NCI-H82 (cell line): ENCODE measurements at regions not wholly inside any gene's neighbourhood (a gene's known extent, or its start where the extent isn't known, plus 50 kb on each side); places are given as distances from the start of the nearest gene placed in this dataset.
"Not testable (repeated sequence)": the region's sequence is repeated elsewhere in the genome, so short reads cannot be mapped to it uniquely, and the experiment has no call there.

Experiments
- DNase-seq: peaks from one replicate; lab custom pipeline; 2025; lab: John Stamatoyannopoulos, UW

DNA sequence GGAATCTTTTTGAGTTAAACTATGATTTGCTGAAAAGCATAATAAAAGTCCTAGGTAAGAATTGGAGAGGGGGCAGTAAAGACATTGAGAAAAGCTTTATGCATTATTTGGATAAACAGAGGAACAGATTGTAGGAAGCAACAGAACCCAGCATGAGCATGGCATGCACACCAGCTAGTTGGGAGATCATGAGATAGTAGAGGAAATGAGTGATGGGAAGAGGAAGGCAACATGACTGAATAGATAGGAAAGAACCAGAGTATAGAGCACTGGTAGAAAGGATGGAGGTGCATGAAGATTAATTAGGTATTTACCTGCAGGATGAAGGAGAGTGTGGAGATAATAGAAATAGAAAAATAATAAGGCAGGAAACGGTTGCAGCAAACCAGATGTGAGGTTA lies 248.5 kb upstream of the LMO3 start:
- no peak for DNase-seq

DNA sequence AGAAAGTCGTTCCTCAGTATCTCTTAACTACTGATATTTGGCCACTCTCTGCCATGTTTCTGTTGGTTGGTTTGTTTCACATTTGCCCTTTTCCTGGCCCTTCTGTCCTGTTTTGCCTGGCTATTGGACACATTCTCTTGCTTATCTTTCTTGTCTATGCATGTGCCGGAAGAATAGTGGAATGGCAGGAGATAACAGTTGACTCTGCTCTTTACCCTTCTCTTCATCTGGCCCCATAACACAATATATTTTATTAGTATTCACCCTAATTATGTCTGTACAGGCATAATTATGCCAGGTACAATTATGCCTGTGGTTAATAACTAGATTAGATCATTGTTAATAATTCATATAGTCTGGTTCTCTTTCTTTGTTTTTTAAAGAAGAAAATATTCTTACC lies 243.5 kb upstream of the LMO3 start:
- no peak for DNase-seq

DNA sequence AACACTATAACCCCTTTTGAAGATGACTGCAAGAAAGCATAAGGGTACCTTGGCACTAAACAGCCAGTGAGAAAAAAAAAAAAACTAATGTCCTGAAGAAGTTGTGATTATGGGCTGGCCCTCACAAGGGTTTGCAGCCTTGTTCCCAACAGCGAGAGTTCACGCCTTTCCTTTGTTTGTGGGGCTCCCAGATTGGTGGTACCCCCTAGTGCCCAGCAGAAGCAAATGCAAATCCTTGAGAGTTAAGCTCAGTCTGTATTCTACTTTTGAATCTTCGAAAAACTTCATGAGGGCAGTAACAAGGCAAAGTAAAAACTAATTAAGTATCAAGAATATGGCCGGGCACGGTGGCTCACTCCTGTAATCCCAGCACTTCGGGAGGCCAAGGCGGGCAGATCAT lies 238.9 kb upstream of the LMO3 start:
- no peak for DNase-seq

DNA sequence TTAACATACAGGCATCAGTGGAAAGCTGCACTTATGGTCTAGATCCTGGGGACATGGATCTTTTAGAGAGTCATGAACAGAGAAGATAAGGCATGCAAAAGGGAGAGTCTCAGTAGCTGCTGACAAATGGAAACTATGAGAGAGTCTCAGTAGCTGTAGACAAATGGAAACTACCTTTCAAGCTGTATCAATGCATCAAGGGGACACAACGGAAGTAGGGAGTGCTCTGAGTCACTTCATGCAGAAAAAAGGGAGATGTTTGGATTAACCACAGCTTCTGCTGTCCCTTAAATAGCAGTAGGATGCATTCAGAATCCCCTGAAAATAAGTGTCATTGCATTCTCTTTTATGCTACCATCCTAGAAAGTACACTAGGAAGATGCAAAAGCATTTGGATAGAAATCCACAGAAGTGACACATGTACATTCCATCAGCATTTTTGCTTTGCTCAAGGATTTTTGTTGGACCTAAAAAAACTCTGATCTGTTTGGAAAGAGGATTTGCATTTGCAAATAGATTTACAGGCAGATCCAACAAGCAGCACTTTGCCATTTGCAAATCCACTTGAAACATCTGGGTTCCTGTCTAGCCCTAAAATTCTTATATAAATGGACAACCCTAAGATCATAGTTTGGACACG lies 227.5 kb upstream of the LMO3 start:
- DNase-seq, result no peak

DNA sequence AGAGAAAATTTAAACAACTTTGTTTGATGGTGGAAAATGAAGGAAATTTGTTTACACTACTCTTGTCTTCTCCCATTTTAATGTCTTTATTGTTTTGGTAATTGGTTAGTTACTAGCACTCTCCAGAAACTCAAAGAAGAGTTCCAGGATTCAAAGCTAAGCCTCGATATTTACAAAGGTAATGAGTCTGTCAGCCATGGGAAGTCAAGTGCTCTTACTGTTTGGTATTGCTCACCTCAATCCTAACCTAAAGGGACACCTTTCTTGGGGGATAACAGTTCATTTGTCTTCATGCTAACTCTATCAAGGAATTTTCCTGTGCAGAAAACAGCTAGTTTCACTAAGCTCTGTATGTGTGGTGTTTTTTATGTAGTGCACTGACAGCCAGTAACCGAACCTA lies 222.9 kb upstream of the LMO3 start:
- no peak for DNase-seq

DNA sequence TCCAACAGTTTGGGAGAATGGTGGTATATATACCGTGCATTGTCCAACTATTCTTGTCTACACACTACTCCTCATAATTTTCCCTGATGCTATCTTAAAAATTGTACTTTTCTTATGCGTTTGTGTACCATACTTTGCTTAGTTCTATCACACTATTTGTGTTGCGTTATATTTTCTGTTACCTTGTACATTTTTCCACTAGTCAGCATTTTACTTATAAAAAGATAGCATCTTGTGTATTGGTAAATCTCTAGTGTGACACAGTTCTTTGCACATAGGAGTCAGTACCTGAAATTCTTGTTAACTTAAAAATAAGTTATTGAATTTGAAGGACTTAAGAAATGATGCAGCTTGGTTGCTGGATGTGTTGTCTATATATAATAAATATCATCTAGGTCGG lies 201.8 kb upstream of the LMO3 start:
- DNase-seq, result no peak

DNA sequence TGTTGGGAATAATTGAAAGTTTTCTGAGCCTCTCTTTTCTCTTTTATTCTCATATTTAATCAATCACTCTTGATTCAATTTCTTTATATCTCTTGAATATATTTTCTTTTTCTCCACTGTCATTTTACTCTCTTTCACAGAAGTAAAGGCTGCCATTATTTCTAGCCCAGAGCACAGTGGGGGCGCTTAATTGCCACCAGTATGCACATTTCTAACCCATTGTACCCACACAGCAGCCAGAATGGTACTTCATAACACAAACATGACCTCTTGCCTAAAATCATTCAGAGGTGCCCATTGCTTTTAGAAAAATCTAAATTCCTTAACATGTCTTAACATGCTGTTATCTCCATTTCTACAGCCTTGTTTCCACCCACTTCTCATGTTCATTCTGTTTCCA lies 190.2 kb upstream of the LMO3 start:
- no peak for DNase-seq

DNA sequence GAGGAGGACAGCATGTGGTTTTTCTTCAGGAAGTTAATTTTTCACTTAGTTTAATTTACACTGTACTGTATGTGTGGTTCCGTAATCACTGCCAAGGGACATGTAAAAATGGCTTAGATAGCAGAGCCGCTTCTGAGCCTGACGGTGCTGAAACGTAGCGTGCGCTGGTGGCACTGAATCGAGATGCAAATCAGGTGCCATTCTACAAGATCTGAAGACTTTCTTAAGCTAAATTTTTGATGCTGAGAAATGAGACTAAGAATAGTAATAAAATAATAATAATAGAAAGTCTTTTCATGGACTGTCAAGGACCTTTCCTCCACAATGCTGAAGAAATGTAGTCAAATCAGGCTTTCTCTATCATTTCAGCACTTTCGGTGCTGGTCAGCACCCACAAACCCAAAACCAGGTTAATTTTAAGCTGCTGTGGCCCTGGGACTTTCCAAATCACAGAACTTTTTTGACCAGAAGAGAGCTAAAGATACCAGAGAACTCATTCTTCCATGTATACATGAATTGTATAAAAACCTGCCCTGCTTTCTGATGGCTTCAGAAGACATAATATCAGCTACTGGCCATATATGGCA lies 183.3 kb upstream of the LMO3 start:
- DNase-seq, result no peak

DNA sequence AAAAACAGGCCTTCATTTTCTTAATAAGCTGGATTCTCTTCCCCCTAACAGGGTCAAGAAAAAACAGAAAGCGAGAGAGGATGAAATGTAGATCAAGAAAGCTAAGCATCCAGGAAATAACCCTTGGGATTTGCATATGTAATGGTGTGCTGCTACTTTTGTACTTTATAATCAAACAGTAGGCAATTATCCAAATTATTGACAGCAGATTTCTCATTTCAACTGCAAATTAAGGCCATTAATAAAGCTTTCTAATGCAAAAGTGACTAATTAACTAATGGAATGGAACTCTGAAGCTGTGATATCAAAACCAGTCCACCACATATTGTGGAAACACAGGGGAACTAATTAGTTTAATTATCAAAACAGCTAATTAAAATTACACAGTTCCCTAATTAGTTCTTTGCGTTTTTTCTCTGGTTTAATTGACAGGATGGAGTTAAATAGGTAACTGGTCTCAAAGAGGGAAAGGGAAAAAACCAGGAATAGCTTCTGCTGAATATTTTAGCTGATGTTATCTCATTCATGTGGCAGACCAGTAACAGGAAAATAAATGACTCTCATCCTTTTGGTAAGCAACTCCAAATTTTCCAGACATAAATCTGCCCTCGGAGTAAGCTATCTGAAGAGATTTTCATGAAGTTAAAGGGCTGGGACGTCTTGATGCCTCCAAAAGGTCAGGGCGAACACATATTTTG lies 182.7 kb upstream of the LMO3 start:
- peak; percentile 50 for DNase-seq

DNA sequence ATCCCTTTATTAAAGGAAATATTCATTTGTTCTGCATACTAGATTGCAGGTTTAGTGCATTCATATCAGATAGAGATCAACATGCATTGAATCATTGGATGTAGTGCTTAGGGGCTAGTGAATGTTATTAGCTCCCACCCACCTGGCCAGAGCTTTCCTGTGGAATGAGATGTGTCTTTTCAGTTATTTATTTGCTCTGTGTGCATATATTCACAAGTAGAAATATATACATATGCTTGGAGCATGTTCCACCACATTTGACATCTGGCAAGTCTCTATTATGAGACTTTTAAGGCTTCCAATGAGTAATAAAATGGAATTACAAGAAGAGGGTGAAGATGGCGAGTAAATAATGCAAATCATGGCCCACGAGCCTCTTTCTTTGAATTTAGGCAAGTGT lies 180.0 kb upstream of the LMO3 start:
- DNase-seq, result peak; percentile 51

DNA sequence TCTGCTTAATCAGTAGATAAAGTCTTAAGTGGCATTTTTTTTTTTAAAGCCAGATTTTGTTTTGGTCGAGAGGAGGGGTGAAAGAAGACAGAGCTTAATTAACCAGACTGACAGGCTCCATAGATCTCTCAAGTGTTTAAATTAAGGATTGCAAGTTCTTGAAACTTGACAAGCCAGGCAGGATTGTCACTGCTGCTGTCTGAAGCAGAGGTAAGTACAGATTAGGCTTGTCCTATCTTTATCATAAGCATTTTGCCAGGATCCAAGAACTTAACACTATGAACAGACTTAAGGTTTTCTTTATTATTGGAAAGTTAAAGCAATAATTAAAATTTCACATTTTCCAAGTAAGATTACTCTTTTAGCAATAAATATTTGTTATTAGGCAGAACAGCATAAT lies 179.6 kb upstream of the LMO3 start:
- DNase-seq, result peak; percentile 93

DNA sequence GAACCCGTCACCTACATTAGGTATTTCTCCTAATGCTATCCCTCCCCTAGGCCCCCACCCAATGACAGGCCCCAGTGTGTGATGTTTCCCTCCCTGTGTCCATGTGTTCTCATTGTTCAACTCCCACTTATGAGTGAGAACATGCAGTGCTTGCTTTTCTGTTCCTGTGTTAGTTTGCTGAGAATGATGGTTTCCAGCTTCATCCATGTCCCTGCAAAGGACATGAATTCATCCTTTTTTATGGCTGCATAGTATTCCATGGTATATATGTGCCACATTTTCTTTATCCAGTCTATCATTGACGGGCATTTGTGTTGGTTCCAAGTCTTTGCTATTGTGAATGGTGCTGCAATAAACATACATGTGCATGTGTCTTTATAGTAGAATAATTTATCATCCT lies 163.2 kb upstream of the LMO3 start:
- DNase-seq, result not testable (repeated sequence)

DNA sequence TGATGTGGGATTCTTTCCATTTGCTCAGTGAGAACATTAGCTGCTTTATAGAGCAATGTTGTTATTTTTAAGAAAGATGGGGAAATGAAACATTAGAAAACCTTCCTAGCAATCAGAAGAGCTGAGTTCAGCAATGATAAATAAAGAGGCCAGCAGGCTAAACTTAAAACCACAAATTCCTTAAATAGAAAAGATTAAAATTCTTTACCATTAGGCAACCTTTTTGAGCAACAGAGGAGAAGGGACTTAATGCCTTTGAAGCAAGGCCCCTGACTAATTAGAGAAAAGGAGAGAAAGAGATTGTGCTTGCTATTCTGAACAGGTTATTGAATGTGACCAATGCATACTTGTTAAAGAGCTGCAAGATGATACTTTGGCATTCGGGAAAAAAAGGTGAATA lies 160.8 kb upstream of the LMO3 start:
- no peak for DNase-seq

DNA sequence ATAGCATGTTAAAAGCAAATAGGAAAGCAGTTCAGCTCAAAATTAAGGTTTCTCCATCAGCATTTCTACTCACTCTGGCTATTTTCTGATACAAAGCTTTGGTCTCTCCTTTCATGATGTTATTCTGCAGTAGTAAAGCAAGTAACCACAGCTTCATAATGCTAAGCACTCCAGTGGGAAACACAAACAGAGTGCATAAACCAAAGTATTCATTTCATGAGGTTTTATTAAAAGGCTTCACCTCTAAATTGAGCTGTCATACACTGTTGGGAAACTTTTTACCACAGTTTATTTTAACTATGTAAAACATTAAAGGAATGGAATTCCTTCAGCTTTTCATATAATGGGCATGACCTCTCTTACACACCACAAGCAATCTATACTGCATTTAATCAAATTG lies 157.9 kb upstream of the LMO3 start:
- DNase-seq, result no peak

DNA sequence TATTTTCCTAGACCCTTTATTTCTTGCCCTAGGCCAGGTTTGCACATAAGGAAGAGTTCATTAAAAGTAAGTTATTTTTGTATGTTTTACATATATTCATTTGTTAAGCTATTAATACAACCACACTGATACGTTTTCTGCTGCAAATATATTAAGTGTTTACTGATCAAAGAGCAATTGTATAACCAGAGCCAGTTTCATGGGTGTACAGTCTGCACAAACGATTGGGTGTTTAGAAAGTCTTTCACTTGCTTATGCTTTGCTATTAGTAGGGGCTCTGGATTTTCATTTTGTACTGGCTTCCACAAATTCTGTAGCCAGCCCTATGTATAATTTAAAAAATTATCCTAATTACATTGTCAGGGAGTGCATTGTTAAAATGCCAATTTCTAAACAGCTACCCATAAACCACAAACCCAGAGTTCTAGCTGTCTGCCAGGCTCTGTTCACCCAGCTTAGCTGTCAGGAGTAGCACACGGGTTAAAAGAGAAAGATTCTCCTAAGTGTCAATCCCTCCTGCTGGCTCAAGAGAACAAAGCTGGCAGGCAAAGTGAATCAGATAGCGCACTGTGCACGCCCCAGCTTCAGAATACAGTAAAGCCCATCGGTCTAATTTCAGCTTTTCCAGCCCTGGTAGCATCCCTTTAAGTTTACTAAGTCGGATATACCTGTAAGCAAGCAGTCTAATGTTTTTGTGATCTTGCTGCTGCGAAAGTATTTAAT lies 151.0 kb upstream of the LMO3 start:
- DNase-seq, result peak; percentile 52

DNA sequence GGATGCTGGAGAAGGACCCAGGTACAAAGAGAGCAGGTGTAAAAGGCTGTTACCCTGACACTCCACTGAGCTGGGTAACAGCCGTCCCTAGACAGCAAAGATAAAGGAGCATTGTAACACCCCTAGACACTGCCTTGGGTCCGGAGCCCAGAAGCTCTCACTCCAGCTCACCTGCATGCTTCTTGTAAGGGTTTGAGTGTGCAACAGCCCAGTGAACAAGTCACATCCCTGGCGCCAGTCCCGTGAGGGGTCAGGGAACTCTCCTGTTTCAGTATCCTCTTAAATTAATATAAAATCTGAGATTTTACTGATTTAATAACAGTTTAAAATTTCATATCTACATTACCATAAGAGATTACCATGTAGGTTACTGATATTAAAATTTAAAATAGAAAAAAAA lies 124.8 kb upstream of the LMO3 start:
- DNase-seq, result no peak

DNA sequence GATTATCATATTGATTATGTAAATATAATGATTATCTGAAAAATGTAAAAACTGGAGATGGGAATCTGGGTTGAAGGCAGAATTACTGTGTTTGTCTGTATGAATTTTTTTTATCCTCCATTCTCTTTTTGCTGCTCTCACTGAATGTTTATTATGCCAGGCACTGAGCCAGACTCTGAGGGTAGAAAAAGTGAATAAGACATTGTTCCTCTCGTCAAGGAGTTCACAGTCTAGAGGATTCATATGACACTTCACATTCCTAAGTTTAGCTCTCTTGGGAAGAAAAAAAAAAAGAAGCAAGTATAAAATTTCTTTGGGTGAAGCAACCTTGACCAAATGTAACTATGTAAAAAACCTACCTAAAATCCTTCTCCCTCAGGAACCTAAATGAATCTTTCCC lies 120.9 kb upstream of the LMO3 start:
- no peak for DNase-seq

DNA sequence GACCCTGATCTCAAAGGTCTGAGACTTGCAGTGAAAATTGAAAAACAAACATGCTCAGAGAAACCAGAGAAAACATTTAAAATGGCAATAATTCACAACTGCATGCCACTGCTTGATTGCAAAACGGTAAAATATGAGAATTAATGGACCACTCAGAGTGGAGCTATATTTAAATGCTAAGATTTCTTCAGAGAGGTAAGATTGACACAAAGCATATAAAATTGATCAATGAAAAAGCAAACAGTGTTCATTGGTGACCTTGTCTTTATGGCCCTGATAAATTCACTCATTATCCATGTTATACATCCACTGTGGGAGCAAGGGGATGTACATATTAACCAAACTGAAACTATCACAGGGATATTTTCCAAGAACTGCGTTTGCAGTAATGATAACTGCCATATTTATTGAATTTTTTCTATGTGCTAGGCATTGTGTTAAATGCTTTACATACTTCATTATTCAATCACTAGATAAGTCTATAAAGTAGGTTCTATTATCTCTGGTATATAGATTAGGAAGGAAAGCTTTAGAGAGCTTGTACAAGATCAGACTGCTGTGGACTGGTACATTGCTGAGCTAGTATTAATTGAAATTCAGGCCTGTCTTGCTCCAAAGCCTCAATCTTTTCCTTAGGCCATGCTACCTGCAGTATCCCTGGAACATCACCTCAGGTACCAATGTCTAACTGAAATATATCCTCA lies 113.9 kb upstream of the LMO3 start:
- no peak for DNase-seq

DNA sequence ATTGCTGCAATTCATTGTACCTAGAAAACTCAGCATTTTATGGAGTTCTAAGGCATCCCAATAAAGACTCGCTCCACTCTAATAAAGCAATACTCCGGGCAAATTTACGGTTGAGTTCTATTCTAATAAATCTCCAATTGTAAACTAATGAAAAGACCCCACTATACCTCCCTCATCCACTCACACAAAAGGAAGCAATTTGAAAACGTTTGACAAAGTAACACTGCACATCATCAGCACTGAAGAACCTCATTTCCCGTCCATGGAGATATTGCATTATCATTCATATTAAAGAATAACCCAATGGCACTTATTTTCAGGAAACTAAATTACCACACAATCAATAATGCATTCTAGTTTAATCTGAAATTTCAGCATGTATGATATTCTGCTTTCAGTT lies 111.0 kb upstream of the LMO3 start:
- no peak for DNase-seq

DNA sequence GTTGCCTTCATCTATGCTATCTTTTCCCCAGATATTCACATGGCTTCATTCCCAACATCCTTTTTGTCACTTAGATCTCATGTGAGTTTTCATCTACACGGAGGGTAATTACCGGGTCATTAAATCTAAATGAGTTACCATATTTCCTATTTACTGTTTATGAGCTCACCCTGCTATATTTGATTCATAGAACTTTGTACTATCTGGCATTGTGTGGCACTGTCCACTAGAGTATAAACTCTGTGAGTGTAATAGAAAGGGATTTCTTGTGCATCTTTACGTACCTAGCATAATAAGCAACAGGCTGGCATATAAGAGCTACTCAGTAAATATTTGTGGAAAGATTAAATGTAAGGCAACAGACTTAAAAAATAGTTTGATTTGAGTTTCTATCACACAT lies 86.1 kb upstream of the LMO3 start:
- DNase-seq, result no peak

DNA sequence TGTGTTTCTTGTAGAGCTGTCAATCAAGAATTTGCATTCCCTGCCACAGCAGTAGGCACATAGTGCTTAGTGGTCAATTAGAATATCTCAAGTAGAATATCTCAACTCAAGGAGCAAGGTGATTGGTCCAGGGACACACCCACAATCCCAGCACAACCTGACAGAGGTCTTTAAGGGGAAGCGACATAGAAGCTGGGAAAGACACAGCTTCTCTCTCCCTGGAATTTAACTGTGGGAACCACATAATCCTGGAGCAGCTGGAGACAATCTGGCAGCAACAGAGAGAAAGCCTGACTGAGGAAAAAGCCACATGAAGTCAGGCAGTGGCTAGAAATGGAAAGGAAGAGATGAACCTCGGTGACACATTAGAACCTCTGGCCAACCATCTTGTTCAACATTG lies 85.7 kb upstream of the LMO3 start:
- DNase-seq, result peak; percentile 70

DNA sequence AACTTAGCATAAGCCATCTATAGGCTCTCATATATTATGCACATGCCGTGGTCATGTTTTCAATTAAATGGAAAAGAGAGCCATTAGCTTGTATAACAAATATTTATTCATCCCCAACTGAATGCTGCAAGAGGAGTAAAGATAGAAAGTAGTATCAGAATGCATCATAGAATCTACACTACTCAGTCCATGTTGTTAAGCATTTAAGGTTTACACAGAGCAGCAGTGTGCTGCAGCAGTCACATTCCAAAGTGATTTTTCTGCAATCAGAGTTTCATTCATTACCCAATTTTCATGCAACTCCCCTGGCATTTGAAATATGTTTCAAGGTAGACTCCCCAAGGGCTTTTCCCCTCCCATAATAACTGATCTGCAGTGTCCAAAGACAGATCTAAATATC lies 82.2 kb upstream of the LMO3 start:
- no peak for DNase-seq

DNA sequence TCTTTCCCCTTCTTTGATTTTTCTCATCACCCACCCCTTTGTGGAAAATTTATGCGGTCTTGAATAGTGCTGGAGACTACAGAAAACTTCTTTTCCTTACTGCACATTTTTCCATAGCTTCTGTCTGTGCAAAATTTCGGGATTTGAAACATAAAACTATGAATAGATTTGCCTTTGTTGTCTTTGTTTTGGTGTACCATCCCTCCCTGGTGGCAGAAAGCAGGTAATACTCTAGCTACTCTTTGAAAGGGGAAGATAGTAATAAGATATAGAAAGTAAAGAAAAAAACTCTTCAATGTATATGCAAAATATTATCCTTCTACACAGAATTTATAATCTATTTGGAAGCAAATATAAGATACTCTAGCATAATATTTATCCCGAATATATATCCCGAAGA lies 79.1 kb upstream of the LMO3 start:
- DNase-seq, result no peak
